ENCODE measurements at regions not wholly inside any gene's neighbourhood (a gene's known extent, or its start where the extent isn't known, plus 50 kb on each side); places are given as distances from the start of the nearest gene placed in this dataset.

- TF ChIP-seq POLR2A (IDR thresholded peaks at IDR 0.05), result no peak
- TF ChIP-seq CTCF (IDR thresholded peaks at IDR 0.05), result no peak
- WGBS, 2 donors, result 79 to 84% methylated on average over 2 of the region's 2 CpGs
- no peak overlapping the region for H3K4me3 ChIP-seq (ENCODE audit: low read depth, poor library complexity, severe bottlenecking)
- no peak for DNase-seq (ENCODE audit: low spot score in 2 of 2)
- intact Hi-C loops (cut with DNase I; ENCODE audit: low total_unique reads), result loop anchor here (10.0 kb wide), 1 partner anchor 710 kb away; no protein-coding TSS in a partner anchor
These were observed 477.6 kb upstream of the INTU start for GRCh38 chr4:127155116-127155515.

- no peak for TF ChIP-seq CTCF (IDR thresholded peaks at IDR 0.05)
- TF ChIP-seq POLR2A (IDR thresholded peaks at IDR 0.05), result no peak
- no peak for DNase-seq (ENCODE audit: low spot score in 2 of 2)
- H3K4me3 ChIP-seq (ENCODE audit: low read depth, poor library complexity, severe bottlenecking), result no peak overlapping the region
- intact Hi-C loops (cut with DNase I; ENCODE audit: low total_unique reads), result loop anchor here (10.0 kb wide), 1 partner anchor 709 kb away; no protein-coding TSS in a partner anchor
- 76 to 84% methylated on average over 1 of the region's 1 CpG for WGBS, 2 donors
These were observed 477.2 kb upstream of the INTU start for GRCh38 chr4:127155555-127155954.

GRCh38 chr4:127162741-127163140, 470.0 kb upstream of the INTU start:
- intact Hi-C loops (cut with DNase I; ENCODE audit: low total_unique reads), result no loop called here
- no peak for TF ChIP-seq POLR2A (IDR thresholded peaks at IDR 0.05)
- TF ChIP-seq CTCF (IDR thresholded peaks at IDR 0.05), result no peak
- DNase-seq (ENCODE audit: low spot score in 2 of 2), result no peak
- WGBS, 2 donors, result 43 to 62% methylated on average over 3 of the region's 3 CpGs
- H3K4me3 ChIP-seq (ENCODE audit: low read depth, poor library complexity, severe bottlenecking), result no peak overlapping the region

- intact Hi-C loops (cut with DNase I; ENCODE audit: low total_unique reads), result no loop called here
- WGBS, 2 donors, result 82 to 83% methylated on average over 1 of the region's 1 CpG
- no peak overlapping the region for H3K4me3 ChIP-seq (ENCODE audit: low read depth, poor library complexity, severe bottlenecking)
- TF ChIP-seq POLR2A (IDR thresholded peaks at IDR 0.05), result no peak
- no peak for TF ChIP-seq CTCF (IDR thresholded peaks at IDR 0.05)
- no peak for DNase-seq (ENCODE audit: low spot score in 2 of 2)
These were observed 466.8 kb upstream of the INTU start for GRCh38 chr4:127165971-127166370.

GRCh38 chr4:127174201-127174600, 458.6 kb upstream of the INTU start:
- DNase-seq (ENCODE audit: low spot score in 2 of 2), result no peak
- intact Hi-C loops (cut with DNase I; ENCODE audit: low total_unique reads), result no loop called here
- no peak for TF ChIP-seq POLR2A (IDR thresholded peaks at IDR 0.05)
- no peak for TF ChIP-seq CTCF (IDR thresholded peaks at IDR 0.05)

GRCh38 chr4:127174616-127175015, 458.1 kb upstream of the INTU start:
- no peak overlapping the region for H3K4me3 ChIP-seq (ENCODE audit: low read depth, poor library complexity, severe bottlenecking)
- intact Hi-C loops (cut with DNase I; ENCODE audit: low total_unique reads), result no loop called here
- TF ChIP-seq CTCF (IDR thresholded peaks at IDR 0.05), result no peak
- TF ChIP-seq POLR2A (IDR thresholded peaks at IDR 0.05), result no peak
- no peak for DNase-seq (ENCODE audit: low spot score in 2 of 2)
- 72 to 83% methylated on average over 2 of the region's 2 CpGs for WGBS, 2 donors

More at GRCh38 chr4:127174201-127174600, 458.6 kb upstream of the INTU start:
- WGBS, 2 donors, result 81 to 85% methylated on average over 1 of the region's 1 CpG
- H3K4me3 ChIP-seq (ENCODE audit: low read depth, poor library complexity, severe bottlenecking), result no peak overlapping the region

All from lower leg skin (tissue), 4 donors.